ENCODE measurements at regions not wholly inside any gene's neighbourhood (a gene's known extent, or its start where the extent isn't known, plus 50 kb on each side); places are given as distances from the start of the nearest gene placed in this dataset.

DNA sequence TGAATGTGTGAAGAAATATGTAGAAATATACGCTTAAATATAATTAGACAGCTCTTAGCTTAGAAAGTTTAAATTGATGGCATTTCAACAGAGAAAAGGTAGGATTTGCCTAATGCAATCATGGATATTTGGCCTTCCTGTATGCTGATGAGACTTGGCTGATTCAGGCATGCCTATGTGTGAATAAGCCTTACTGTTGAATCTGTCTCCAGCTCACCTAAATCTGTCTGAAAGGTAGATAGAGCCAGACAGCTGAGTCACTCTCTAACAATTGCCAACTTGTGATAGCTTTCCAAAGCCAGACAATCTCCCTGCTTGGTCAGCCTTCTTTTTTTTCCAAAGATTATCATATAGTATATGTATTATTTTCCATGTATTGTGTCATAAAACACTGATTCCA, 92.8 kb upstream of the FLRT2 start:
- DNase-seq (ENCODE audit: low read depth) = peak; percentile 36
- no peak overlapping the region for H3K4me3 ChIP-seq (replicated peaks; ENCODE audit: low read depth, low read length)
- TF ChIP-seq, protein P1, sequence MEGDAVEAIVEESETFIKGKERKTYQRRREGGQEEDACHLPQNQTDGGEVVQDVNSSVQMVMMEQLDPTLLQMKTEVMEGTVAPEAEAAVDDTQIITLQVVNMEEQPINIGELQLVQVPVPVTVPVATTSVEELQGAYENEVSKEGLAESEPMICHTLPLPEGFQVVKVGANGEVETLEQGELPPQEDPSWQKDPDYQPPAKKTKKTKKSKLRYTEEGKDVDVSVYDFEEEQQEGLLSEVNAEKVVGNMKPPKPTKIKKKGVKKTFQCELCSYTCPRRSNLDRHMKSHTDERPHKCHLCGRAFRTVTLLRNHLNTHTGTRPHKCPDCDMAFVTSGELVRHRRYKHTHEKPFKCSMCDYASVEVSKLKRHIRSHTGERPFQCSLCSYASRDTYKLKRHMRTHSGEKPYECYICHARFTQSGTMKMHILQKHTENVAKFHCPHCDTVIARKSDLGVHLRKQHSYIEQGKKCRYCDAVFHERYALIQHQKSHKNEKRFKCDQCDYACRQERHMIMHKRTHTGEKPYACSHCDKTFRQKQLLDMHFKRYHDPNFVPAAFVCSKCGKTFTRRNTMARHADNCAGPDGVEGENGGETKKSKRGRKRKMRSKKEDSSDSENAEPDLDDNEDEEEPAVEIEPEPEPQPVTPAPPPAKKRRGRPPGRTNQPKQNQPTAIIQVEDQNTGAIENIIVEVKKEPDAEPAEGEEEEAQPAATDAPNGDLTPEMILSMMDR (IDR thresholded peaks at IDR 0.05; ENCODE audit: low read length, missing control alignments) = no peak

- no peak overlapping the region for H3K4me3 ChIP-seq (replicated peaks; ENCODE audit: low read depth, low read length)
- DNase-seq (ENCODE audit: low read depth) = no peak
- TF ChIP-seq, protein P1 (IDR thresholded peaks at IDR 0.05; ENCODE audit: low read length, missing control alignments) = no peak
Observed at GRCh38 chr14:85438001-85438400, 91.9 kb upstream of the FLRT2 start.

DNA sequence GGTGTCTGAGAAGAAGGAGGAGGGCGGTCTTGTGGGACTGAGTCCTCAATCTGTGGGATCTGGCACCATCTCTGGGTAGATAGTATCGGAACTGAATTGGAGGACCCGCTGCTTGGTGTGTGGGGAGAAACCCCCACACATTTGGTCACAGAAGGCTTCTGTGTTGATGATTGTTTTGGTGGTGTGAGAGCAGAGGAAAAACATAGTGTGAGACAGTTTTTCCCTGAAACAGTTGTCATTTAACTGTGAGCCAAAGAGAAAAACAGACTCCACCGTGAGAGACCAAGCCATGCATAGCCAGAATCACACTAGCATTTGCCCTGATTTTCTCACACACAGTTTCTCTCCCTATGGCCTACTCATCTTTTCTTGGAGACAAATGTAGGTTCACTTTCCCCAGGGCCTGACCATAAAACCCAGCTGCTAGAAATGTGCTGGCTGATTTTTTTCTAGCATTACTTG, 91.4 kb upstream of the FLRT2 start:
- DNase-seq (ENCODE audit: low read depth) = no peak
- TF ChIP-seq, protein P1 (IDR thresholded peaks at IDR 0.05; ENCODE audit: low read length, missing control alignments) = no peak
- no peak overlapping the region for H3K4me3 ChIP-seq (replicated peaks; ENCODE audit: low read depth, low read length)

GRCh38 chr14:85439696-85440328, 90.1 kb upstream of the FLRT2 start:
- DNase-seq (ENCODE audit: low read depth) = peak; percentile 59
- H3K4me3 ChIP-seq (replicated peaks; ENCODE audit: low read depth, low read length) = no peak overlapping the region
- TF ChIP-seq, protein P1 (IDR thresholded peaks at IDR 0.05; ENCODE audit: low read length, missing control alignments) = no peak

DNA sequence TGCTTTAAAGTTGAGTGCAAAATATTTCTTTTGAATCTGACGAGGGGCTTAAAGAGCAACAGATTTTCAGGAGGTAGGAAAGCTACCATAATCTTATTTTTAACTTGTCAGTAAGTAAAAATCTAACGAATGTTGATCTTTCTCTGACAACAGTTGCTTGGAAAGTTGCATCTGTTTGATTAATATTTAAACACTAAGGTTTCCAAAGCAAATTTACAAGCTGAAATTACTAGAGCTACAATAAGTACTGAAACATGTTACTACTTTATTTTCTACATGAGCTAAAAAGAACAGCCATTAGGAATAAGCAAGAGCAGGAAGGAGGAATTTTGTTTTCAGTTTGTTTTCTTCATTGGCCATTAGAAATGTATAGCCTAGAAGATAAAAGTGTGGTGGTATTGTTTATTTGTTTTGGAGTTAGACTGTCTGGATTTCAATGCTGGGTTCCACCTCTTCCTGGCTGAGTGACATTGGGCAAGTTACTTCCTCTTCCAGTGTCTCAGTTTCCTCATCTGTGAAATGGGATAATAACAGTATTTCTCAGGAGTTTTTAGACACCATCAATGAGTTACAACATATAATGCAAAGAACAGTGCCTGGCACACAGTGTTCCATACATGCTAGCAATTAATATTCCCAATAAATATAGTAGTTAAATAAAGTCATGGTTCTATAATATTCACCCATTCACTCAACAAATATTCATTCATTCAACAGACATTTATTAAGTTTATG, 87.9 kb upstream of the FLRT2 start:
- H3K4me3 ChIP-seq (replicated peaks; ENCODE audit: low read depth, low read length) = no peak overlapping the region
- no peak for DNase-seq (ENCODE audit: low read depth)
- TF ChIP-seq, protein P1 (IDR thresholded peaks at IDR 0.05; ENCODE audit: low read length, missing control alignments) = no peak

GRCh38 chr14:85442996-85443395, 86.9 kb upstream of the FLRT2 start:
- H3K4me3 ChIP-seq (replicated peaks; ENCODE audit: low read depth, low read length) = no peak overlapping the region
- TF ChIP-seq, protein P1 (IDR thresholded peaks at IDR 0.05; ENCODE audit: low read length, missing control alignments) = no peak
- DNase-seq (ENCODE audit: low read depth) = peak; percentile 51

Measured in fibroblast of pulmonary artery (primary cell).